IMR-90 (cell line): ENCODE measurements at regions not wholly inside any gene's neighbourhood (a gene's known extent, or its start where the extent isn't known, plus 50 kb on each side); places are given as distances from the start of the nearest gene placed in this dataset.

Experiments
- CEBPB ChIP-seq: IDR thresholded peaks from 2 replicates; pipeline ENCODE4 v1.6.1; 2012; ENCODE audit warnings: low read depth, low read length, improper control_type of control experiment
- CHD1 ChIP-seq: IDR thresholded peaks from 2 replicates; pipeline ENCODE4 v1.6.1; 2012; ENCODE audit warnings: low read depth, low read length, improper control_type of control experiment
- POLR2A ChIP-seq: IDR thresholded peaks from 2 replicates; pipeline ENCODE4 v1.6.1; 2012; ENCODE audit warnings: mild to moderate bottlenecking, low read depth, low read length
- SMC3 ChIP-seq: fragments of 150-350 bp; IDR thresholded peaks from 2 replicates; pipeline ENCODE4 v1.6.1; 2016; ENCODE audit warnings: low read depth, mild to moderate bottlenecking, antibody characterized with exemption, low read length, moderate library complexity
- TF ChIP-seq, protein P1 (sequence below): conservative IDR thresholded peaks from 2 replicates; pipeline ENCODE4 v1.5.1; 2012; ENCODE audit warnings: mild to moderate bottlenecking, low read depth, low read length, improper control_type of control experiment

DNA sequence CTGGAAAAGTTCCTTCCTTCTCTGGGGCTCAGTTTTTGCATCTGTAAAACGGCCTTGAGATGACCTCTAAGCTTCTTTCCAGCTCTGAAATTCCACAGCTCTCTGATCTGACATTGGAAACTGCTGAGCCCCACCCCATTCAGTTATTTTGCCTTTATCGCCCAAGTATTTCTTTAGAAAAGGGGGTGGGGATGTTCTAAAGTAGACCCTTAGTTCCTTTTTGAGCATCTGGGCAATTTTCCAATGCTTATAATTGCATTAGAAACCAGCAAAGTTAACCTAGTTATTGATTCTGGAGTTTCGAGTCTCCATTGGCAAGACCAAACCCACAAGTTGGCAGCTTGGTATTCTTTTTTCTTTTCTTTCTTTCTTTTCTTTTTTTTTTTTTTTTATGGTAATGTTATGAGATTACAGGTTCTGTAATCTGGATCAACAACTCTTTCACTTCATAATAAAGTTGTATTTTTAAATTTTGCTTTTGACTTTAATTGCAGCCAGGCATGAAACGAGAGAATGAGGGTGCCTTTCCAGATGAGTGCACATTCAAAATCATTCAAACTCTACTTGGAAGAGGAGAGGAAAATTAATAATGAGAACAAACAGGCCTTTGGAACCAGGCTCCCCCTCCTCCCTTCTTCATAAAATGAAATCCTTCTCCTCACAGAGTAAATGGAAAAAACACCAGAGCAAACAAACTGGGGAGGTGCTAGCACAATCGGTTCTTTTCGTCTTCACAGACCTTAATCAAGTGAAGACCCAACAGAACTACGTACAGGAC is 76.8 kb upstream of the LRIG1 start:
- TF ChIP-seq, protein P1, sequence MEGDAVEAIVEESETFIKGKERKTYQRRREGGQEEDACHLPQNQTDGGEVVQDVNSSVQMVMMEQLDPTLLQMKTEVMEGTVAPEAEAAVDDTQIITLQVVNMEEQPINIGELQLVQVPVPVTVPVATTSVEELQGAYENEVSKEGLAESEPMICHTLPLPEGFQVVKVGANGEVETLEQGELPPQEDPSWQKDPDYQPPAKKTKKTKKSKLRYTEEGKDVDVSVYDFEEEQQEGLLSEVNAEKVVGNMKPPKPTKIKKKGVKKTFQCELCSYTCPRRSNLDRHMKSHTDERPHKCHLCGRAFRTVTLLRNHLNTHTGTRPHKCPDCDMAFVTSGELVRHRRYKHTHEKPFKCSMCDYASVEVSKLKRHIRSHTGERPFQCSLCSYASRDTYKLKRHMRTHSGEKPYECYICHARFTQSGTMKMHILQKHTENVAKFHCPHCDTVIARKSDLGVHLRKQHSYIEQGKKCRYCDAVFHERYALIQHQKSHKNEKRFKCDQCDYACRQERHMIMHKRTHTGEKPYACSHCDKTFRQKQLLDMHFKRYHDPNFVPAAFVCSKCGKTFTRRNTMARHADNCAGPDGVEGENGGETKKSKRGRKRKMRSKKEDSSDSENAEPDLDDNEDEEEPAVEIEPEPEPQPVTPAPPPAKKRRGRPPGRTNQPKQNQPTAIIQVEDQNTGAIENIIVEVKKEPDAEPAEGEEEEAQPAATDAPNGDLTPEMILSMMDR: no peak
- no peak for TF ChIP-seq CHD1
- no peak for TF ChIP-seq POLR2A
- no peak for TF ChIP-seq CEBPB
- no peak for TF ChIP-seq SMC3
